ENCODE measurements at regions not wholly inside any gene's neighbourhood (a gene's known extent, or its start where the extent isn't known, plus 50 kb on each side); places are given as distances from the start of the nearest gene placed in this dataset.
"Not testable (repeated sequence)": the region's sequence is repeated elsewhere in the genome, so short reads cannot be mapped to it uniquely, and the experiment has no call there.

DNA sequence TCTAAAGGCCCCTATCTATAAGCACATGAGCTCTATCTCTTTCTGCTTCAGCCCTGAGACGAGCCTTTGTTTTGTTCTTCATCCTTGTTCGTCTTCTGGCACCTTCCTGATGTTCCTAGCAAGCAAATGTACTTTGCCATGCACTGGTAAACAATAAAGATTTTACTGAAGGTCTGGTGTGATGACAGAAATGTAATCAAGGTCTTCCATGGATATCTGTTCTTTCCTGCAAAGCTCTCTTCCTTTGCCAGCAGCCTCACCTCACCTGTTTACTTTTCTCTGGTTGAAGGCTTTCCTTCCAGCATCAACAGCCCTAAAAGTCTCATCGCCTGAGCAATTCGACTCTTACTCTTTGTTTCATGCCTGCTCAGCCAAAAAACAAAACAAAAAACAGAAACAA, 330.3 kb downstream of the PCNX1 start:
- FAIRE-seq (no peak), DNase-seq (ENCODE audit: low spot score) (no peak)

DNA sequence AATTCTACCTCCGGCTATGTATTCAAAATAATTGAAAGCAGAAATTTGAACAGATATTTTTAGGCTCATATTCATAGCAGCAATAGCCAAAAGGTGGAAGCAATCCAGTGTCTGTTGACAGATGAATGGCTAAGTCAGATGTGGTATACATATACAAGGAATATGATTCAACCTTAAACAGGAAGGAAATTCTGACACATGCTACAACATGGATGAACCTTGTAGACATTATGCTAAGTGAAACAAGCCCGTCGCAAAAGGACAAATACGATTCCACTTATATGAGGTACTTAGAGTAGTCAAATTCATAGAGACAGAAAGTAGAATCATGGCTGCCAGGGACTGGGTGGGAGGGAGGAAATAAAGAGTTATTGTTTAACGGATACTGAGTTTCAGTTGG, 331.6 kb downstream of the PCNX1 start:
- FAIRE-seq (no peak), DNase-seq (ENCODE audit: low spot score) (no peak)

DNA sequence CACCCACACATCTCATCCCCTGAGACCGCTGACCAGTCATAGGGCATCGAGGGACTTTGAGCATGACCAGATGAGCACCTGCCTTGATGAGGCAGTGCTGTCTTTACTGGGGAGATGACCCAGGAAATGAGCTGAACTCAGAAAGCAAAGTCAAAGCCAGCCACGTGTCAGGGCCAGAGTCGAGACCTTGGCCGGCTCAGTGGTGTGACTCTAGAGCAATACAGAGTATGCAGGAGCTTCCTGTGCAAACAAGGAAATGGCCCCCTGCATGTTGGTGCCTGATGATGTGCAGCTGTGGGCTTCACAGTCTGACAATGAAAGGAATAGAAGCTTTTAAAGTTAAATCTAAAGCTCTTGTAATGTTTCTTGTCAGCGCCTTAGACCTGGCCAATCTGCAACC, 332.9 kb downstream of the PCNX1 start:
- FAIRE-seq (no peak), DNase-seq (ENCODE audit: low spot score) (no peak)

DNA sequence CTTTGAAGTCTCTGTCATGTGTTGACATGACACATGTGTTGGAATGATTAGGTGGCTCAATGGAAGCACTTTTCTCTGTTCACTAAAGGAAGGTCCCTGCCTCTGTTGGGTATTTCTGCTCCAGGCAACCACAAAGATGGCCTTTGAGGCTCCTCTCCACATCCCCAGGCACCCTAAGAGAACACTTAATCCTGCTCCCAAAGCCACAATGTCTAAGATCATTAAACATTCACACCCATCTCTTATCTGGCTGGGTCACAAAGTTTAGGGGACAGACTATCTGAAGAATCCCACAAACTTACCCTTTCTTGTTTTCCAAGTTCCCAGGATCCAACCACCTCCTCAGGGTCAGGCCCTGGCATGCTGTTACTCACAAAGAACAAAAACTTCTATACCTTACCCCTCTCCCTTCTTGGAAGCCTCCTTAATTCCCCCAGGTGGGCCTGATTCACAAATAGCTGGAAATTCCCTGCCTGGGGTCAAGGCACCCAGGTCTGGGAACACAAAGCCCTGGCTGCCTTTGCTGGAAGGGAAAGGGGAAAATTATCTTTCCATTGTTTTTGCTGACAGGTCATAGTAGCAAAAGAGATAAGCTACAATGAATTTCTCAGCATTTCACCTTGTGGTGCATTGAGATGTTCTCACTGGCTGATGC, 333.7 kb downstream of the PCNX1 start:
- DNase-seq (ENCODE audit: low spot score) (no peak), FAIRE-seq (no peak)

DNA sequence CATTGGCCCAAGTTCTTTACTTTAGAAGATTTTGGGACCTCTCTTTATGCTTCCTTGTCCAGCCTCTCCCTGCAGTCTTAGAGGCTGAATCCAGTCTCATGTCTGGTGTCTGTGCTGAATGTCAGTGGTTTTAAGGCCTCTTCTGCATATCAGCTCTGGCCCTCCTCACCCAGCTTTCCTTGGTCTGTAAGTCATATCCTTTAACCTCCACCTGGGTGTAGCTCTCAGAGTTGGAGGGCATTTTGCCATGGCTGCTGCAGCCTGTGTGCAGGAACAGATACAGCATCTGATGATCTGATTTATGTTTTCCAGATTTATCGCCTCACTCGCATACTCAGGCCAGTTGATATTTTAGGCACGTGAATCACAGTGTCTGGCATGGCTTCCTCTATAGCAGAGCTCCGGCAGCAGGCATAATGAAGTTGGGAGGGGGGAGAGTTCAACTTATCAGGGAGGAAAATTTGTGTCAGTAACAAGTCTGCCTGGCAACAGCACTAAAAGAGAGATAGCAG, 335.0 kb downstream of the PCNX1 start:
- FAIRE-seq: no peak

DNA sequence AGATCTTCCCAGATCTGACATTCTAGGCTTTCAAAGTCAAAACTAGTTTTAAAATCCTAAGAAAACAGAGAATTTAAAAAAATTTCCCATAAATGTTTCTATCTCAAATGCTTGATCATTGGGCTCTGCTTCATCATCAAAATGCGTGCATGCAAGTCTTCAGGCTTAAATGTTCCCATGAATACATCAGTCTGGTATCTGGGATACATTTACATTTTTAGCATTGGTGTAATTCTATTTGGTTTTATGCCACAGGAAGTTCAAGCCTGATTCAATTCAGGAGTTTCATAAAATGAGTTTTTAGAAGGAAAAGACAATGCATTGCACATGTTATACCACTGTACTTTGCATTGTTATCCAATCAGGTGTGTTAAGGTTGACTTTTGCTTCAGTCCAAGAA, 336.4 kb downstream of the PCNX1 start:
- no peak for FAIRE-seq
- DNase-seq (ENCODE audit: low spot score): no peak

More for the DNA sequence above, 335.0 kb downstream of the PCNX1 start:
- DNase-seq (ENCODE audit: low spot score): no peak

DNA sequence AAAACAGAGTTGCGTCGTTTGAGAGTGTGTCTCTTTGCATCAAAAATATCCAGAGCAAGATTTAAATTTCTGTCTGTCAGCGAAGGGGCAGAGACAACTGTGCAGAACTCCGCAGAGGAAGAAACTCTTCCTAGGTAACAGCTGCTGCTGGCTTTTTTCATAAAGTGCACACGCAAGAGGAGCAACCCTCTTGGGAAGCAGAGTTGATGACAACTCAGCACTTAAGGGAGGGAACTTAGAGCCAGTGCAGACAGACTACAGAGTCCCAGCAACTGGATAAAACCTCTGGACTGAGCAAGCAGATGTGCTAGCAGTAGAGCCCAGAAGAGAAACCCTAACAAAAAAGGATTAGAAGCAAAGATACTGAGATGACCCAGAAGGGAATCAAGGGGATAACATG, 337.1 kb downstream of the PCNX1 start:
- FAIRE-seq: no peak
- no peak for DNase-seq (ENCODE audit: low spot score)

- FAIRE-seq (no peak), DNase-seq (ENCODE audit: low spot score) (no peak)
Measured at GRCh38 chr14:71245659-71246361, 338.6 kb downstream of the PCNX1 start.

GRCh38 chr14:71246539-71246938, 339.3 kb downstream of the PCNX1 start:
- FAIRE-seq (no peak), DNase-seq (ENCODE audit: low spot score) (no peak)

DNA sequence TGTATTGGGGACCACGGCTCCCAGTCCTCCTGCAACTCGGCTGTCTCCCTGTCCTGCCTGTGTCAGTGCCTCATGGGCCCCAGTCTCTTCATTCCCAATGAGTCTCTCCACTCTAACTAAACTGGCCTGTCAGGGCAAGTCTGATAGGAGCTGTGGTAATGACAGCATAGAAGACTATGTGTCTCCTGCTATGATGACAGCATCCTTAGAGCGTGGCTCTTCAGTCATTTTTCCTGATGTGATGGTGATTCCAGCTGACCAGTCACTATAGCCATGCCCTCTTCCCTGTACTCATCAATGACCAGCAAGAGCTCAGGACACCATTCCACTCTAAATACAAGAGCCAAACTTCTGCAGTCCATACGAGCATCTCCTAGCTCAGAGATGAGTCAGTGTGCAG, 339.8 kb downstream of the PCNX1 start:
- DNase-seq (ENCODE audit: low spot score) (no peak), FAIRE-seq (no peak)

GRCh38 chr14:71248194-71248593, 340.9 kb downstream of the PCNX1 start:
- DNase-seq (ENCODE audit: low spot score) (no peak), FAIRE-seq (no peak)

DNA sequence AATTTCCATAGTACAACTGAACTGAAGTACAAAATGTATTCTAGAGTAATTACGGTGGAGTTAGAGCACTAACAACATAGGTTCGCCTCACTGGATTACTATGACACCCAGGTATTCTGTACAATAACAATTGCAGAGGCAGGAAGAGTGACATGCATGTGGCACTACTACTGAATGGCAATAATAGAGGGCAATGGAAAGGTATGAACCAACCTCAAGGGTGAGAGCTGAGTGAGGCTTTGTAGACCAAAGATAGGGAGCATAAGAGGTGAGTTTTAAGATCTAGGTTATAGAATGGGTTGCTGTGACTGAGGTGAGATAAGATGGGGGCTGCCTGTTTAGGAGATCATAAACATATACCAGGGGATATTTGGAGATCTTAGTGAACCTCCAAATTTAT, 343.1 kb downstream of the PCNX1 start:
- no peak for FAIRE-seq
- DNase-seq (ENCODE audit: low spot score): no peak

- FAIRE-seq: no peak
- no peak for DNase-seq (ENCODE audit: low spot score)
Measured at GRCh38 chr14:71250791-71251190, 343.5 kb downstream of the PCNX1 start.

GRCh38 chr14:71254091-71254719, 346.9 kb downstream of the PCNX1 start:
- not testable (repeated sequence) for FAIRE-seq; DNase-seq (ENCODE audit: low spot score)

DNA sequence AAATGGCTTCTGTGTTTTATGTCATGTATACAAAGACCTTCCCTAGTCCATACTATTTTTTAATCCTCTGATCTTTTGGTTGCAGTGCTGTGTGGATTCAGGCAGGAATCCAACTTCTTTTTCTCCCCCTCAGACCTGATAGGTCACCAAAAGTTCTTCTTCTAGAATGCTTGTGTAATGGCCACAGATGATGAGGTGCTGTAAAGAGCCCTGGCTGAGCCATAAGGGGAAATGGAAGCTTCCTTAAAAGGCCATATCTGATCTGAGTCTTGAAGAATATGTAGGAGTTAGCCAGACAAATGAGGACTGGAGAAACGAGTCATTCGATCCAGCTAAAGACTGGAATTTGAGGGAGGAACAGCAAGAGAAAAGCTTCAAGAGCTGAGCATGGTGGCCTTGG, 353.9 kb downstream of the PCNX1 start:
- DNase-seq (ENCODE audit: low spot score) (no peak), FAIRE-seq (no peak)

GRCh38 chr14:71262441-71262840, 355.2 kb downstream of the PCNX1 start:
- FAIRE-seq (no peak), DNase-seq (ENCODE audit: low spot score) (no peak)

GRCh38 chr14:71264260-71264659, 357.0 kb downstream of the PCNX1 start:
- DNase-seq (ENCODE audit: low spot score) (no peak), FAIRE-seq (no peak)

- DNase-seq (ENCODE audit: low spot score) (no peak), FAIRE-seq (no peak)
Measured at GRCh38 chr14:71267007-71267513, 359.8 kb downstream of the PCNX1 start.

DNA sequence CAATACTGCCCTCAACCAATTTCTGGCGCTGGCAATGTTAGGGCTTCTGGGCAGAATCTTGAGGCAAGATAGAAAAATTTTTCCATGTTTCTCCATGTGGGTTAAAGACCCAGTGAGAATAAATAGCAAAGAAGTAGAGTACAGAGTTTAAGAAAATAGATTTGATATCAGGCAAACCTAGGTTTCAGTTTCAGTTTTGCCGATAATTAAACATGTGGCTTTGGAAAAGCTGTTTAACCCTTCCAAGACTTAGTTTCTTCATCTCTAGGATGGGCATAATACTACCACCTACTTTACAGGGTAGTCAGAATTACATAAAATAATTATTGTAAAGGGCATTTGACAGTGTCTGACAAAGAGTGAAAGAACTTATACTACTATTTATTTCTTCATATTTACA, 360.4 kb downstream of the PCNX1 start:
- FAIRE-seq: no peak
- no peak for DNase-seq (ENCODE audit: low spot score)

GRCh38 chr14:71270111-71270510, 362.9 kb downstream of the PCNX1 start:
- DNase-seq (ENCODE audit: low spot score) (no peak), FAIRE-seq (no peak)

DNA sequence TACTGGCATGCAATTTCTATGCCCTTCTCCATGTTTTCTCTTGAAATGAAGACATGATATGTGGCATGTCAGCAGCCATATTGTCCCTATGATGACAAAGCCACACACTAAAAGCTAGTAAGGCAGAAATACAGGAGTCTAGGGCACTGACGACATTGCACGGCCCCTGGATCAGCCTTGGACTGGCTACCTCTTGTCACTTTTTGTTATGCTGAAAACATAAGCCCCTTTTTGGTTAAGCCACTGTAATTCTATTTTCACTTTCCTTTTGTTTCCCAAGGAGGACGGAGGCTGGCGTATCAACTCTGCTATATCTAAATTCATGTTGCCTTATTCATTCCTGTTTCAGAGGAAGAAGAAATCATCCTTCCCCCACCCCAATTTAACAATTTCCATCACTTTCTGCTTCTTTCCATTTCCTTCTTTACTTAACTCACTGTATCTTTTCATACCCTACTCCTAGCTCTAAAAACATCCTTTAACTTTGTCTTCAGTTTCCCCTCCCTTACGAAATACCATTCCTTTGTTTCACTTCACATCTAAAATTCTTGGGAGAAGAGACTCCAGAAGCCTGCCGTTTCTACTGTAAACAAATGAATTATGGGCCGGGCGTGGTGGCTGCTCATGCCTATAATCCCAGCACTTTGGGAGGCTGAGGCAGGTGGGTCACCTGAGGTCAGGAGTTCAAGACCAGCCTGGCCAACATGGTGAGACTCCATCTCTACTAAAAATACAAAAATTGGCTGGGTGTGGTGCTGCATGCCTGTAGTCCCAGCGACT, 364.1 kb downstream of the PCNX1 start:
- FAIRE-seq (no peak), DNase-seq (ENCODE audit: low spot score) (no peak)

DNA sequence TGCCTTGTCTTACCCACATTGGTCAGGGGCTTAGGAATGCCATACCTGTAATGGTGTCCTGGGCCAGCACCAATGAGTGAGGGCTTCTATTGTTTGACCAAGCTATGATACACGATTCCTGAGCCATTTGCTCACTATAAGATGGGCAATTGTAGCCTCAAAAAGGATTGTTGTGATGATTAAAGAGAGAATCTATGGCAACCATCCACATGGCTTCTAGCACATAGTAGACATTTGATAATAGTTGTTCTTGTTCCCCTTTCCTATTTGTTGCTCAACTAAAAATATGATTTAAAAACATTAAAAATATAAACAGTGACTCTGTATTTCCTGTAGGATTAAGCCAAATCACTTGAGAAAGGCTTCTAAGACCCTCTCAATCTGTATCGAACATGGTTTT, 366.1 kb downstream of the PCNX1 start:
- no peak for DNase-seq (ENCODE audit: low spot score)
- FAIRE-seq: no peak
